H1 (cell line): ENCODE measurements at regions not wholly inside any gene's neighbourhood (a gene's known extent, or its start where the extent isn't known, plus 50 kb on each side); places are given as distances from the start of the nearest gene placed in this dataset.

Source experiments
- CTCF ChIA-PET: fragments of 300-600 bp; sonication (Branson Sonifier 250); formaldehyde crosslinking; loops from one replicate; lab custom pipeline; 2021; ENCODE audit not compliant: partially characterized antibody; lab: Charles Lee
- POLR2A ChIA-PET: fragments of 300-600 bp; sonication (Branson Sonifier 250); formaldehyde crosslinking; loops from one replicate; lab custom pipeline; 2021; ENCODE audit warnings: inconsistent platforms; ENCODE audit not compliant: partially characterized antibody; lab: Charles Lee
- DNase-seq, 2 experiments: peaks; one replicate each; pipeline versions ENCODE4 v3.0.0 to v3.0.0-alpha.2; 2010 to 2022; ENCODE audit warnings: low spot score in 2 of 2, low read depth in 1 of 2, mixed read lengths in 1 of 2
- FAIRE-seq: peaks from 2 replicates; lab custom pipeline; 2011; peaks lifted over from hg19 to GRCh38; lab: Jason Lieb, UNC
- H2AFZ ChIP-seq: 2 replicates; pipeline ENCODE4 v1.8.1; 2012; ENCODE audit warnings: low read length, inconsistent platforms
- H2AK5ac ChIP-seq: 2 replicates; pipeline ENCODE4 v1.6.1; 2013; ENCODE audit warnings: low read depth, low read length
- H2BK120ac ChIP-seq: replicated peaks from 2 replicates; pipeline ENCODE3; 2013; ENCODE audit warnings: low read depth, low read length, inconsistent platforms
- H2BK12ac ChIP-seq: 2 replicates; pipeline ENCODE4 v1.6.1; 2013; ENCODE audit warnings: low read depth, low read length
- H2BK15ac ChIP-seq: 2 replicates; pipeline ENCODE4 v1.6.1; 2013; ENCODE audit warnings: low read length
- H2BK20ac ChIP-seq: 2 replicates; pipeline ENCODE4 v1.6.1; 2013; ENCODE audit warnings: low read length
- H2BK5ac ChIP-seq: 2 replicates; pipeline ENCODE4 v1.6.1; 2013; ENCODE audit warnings: low read depth, low read length
- H3K14ac ChIP-seq: 2 replicates; pipeline ENCODE4 v1.6.1; 2013; ENCODE audit warnings: inconsistent platforms; ENCODE audit not compliant: insufficient read length
- H3K18ac ChIP-seq: 2 replicates; pipeline ENCODE4 v1.6.1; 2013; ENCODE audit warnings: low read length; ENCODE audit errors: extremely low read depth
- H3K23ac ChIP-seq: 2 replicates; pipeline ENCODE4 v1.6.1; 2013; ENCODE audit warnings: inconsistent platforms; ENCODE audit not compliant: insufficient read length
- H3K23me2 ChIP-seq: 2 replicates; pipeline ENCODE4 v1.6.1; 2013; ENCODE audit warnings: low read depth, low read length
- H3K27ac ChIP-seq: 2 replicates; pipeline ENCODE4 v1.6.1; 2011; ENCODE audit warnings: low read depth, low read length, inconsistent platforms
- H3K27me3 ChIP-seq, 4 experiments: replicated peaks in 1 of 4; 1 replicate in 1 of 4; 2 replicates in 3 of 4; pipeline versions ENCODE4 v1.6.1 to v1.8.1; 2011 to 2013; ENCODE audit warnings: low read length in 3 of 4, mild to moderate bottlenecking in 3 of 4, inconsistent platforms in 2 of 4, mixed read lengths in 2 of 4, moderate library complexity in 1 of 4; ENCODE audit not compliant: control insufficient read depth in 3 of 4, insufficient read depth in 3 of 4; ENCODE audit errors: extremely low read depth in 1 of 4
- H3K36me3 ChIP-seq, 4 experiments: 2 replicates each; pipeline versions ENCODE4 v1.6.1 to v1.8.1; 2011 to 2013; ENCODE audit warnings: mild to moderate bottlenecking in 4 of 4, low read length in 3 of 4, moderate library complexity in 2 of 4, control low read depth in 1 of 4, inconsistent platforms in 1 of 4; ENCODE audit not compliant: insufficient read depth in 4 of 4, control insufficient read depth in 2 of 4
- H3K4ac ChIP-seq: replicated peaks from 2 replicates; pipeline ENCODE3; 2013; ENCODE audit warnings: low read length, low read depth, mixed read lengths, inconsistent platforms; ENCODE audit not compliant: insufficient read length
- H3K4me1 ChIP-seq, 4 experiments: replicated peaks in 1 of 4; 1 replicate in 1 of 4; 2 replicates in 3 of 4; pipeline versions ENCODE4 v1.6.1 to v1.8.1; 2011 to 2013; ENCODE audit warnings: low read length in 3 of 4, inconsistent platforms in 2 of 4, mixed read lengths in 1 of 4; ENCODE audit not compliant: insufficient read depth in 4 of 4, control insufficient read depth in 3 of 4
- H3K4me2 ChIP-seq, 2 experiments: 2 replicates each; pipeline versions ENCODE4 v1.6.1 to v1.8.1; 2011 to 2013; ENCODE audit warnings: low read depth in 2 of 2, low read length in 2 of 2, control low read depth in 1 of 2, inconsistent platforms in 1 of 2, mild to moderate bottlenecking in 1 of 2; ENCODE audit not compliant: insufficient read depth in 1 of 2
- H3K4me3 ChIP-seq, 4 experiments: fragments of 200-600, 300-600 bp in 1 of 4; sonication (generic), shearing (Covaris generic), sonication (Bioruptor Twin) in 1 of 4; 2 replicates each; pipeline versions ENCODE4 v1.5.1 to v1.8.1; 2011 to 2016; ENCODE audit warnings: low read length in 4 of 4, low read depth in 3 of 4, control low read depth in 2 of 4, inconsistent platforms in 2 of 4, mild to moderate bottlenecking in 2 of 4, mixed read lengths in 1 of 4, moderate library complexity in 1 of 4; ENCODE audit not compliant: insufficient read depth in 2 of 4; ENCODE audit errors: extremely low read depth in 1 of 4
- H3K56ac ChIP-seq: replicated peaks from 2 replicates; pipeline ENCODE3; 2013; ENCODE audit warnings: low read depth, mild to moderate bottlenecking, mixed read lengths, low read length, inconsistent platforms; ENCODE audit not compliant: insufficient read length
- H3K79me1 ChIP-seq: 2 replicates; pipeline ENCODE4 v1.6.1; 2013; ENCODE audit warnings: low read depth, low read length, control low read depth
- H3K79me2 ChIP-seq, 2 experiments: 2 replicates each; pipeline versions ENCODE4 v1.6.1 to v1.8.1; 2012 to 2013; ENCODE audit warnings: low read length in 2 of 2, mild to moderate bottlenecking in 2 of 2, inconsistent platforms in 1 of 2; ENCODE audit not compliant: insufficient read depth in 2 of 2, control insufficient read depth in 1 of 2
- H3K9ac ChIP-seq, 4 experiments: replicated peaks in 1 of 4; 1 replicate in 1 of 4; 2 replicates in 3 of 4; pipeline versions ENCODE4 v1.6.1 to v1.8.1; 2011 to 2013; ENCODE audit warnings: low read depth in 3 of 4, low read length in 3 of 4, control low read depth in 2 of 4, mild to moderate bottlenecking in 2 of 4, moderate library complexity in 2 of 4, inconsistent platforms in 1 of 4; ENCODE audit errors: extremely low read depth in 1 of 4
- H3K9me3 ChIP-seq, 2 experiments: 2 replicates each; pipeline versions ENCODE4 v1.6.1 to v1.8.1; 2012 to 2013; ENCODE audit warnings: mild to moderate bottlenecking in 2 of 2, moderate library complexity in 2 of 2, control low read depth in 1 of 2, inconsistent platforms in 1 of 2, low read depth in 1 of 2, low read length in 1 of 2, mixed read lengths in 1 of 2; ENCODE audit not compliant: insufficient read depth in 2 of 2
- H4K20me1 ChIP-seq, 2 experiments: replicated peaks in 1 of 2; 2 replicates each; pipeline versions ENCODE3 to v1.8.1; 2011 to 2013; ENCODE audit warnings: inconsistent platforms in 2 of 2, low read length in 2 of 2, mild to moderate bottlenecking in 1 of 2; ENCODE audit not compliant: insufficient read depth in 2 of 2, control insufficient read depth in 1 of 2
- H4K5ac ChIP-seq: 2 replicates; pipeline ENCODE4 v1.6.1; 2013; ENCODE audit warnings: low read length, low read depth, mixed read lengths, inconsistent platforms; ENCODE audit not compliant: insufficient read length
- H4K8ac ChIP-seq: 2 replicates; pipeline ENCODE4 v1.8.0; 2013; ENCODE audit warnings: mild to moderate bottlenecking, moderate library complexity, low read length, inconsistent platforms; ENCODE audit not compliant: insufficient read depth; ENCODE audit errors: extremely low read depth
- H4K91ac ChIP-seq: replicated peaks from 2 replicates; pipeline ENCODE3; 2013; ENCODE audit warnings: low read length, mixed read lengths, inconsistent platforms; ENCODE audit not compliant: insufficient read length
- BACH1 ChIP-seq: IDR thresholded peaks from 2 replicates; pipeline ENCODE4 v1.6.1; 2012; ENCODE audit warnings: low read length, improper control_type of control experiment
- BCL11A ChIP-seq, 2 experiments: IDR thresholded peaks; one replicate each; pipeline ENCODE4 v1.6.1; 2011; ENCODE audit warnings: low read depth in 2 of 2, low read length in 2 of 2, mild to moderate bottlenecking in 2 of 2
- CBX5 ChIP-seq: fragments of 300-800, 300-1000 bp; sonication (generic); IDR thresholded peaks from 2 replicates; pipeline ENCODE4 v1.7.1; 2016; ENCODE audit warnings: antibody characterized with exemption, low read length, low read depth
- CBX8 ChIP-seq: fragments of 300-800, 300-1000 bp; sonication (generic); IDR thresholded peaks from 2 replicates; pipeline ENCODE4 v1.7.1; 2016; ENCODE audit warnings: low read depth, low read length, borderline replicate concordance
- EP300 ChIP-seq, 2 experiments: IDR thresholded peaks; 1 replicate in 1 of 2; 2 replicates in 1 of 2; pipeline ENCODE4 v1.6.1; 2011 to 2012; ENCODE audit warnings: low read depth in 2 of 2, low read length in 2 of 2, mild to moderate bottlenecking in 2 of 2, borderline replicate concordance in 1 of 2, inconsistent platforms in 1 of 2, moderate library complexity in 1 of 2
- MAFK ChIP-seq: IDR thresholded peaks from 2 replicates; pipeline ENCODE4 v1.6.1; 2012; ENCODE audit warnings: low read depth, mild to moderate bottlenecking, improper control_type of control experiment, low read length
- NRF1 ChIP-seq: IDR thresholded peaks from 2 replicates; pipeline ENCODE4 v1.6.1; 2011; ENCODE audit warnings: mild to moderate bottlenecking, low read depth, low read length, improper control_type of control experiment
- PHF8 ChIP-seq: fragments of 200-600 bp; sonication (generic); conservative IDR thresholded peaks from 2 replicates; pipeline ENCODE4 v1.7.1; 2012; ENCODE audit warnings: low read depth, mild to moderate bottlenecking, inconsistent platforms, low read length, moderate library complexity
- POLR2A ChIP-seq, 2 experiments: IDR thresholded peaks; 1 replicate in 1 of 2; 2 replicates in 1 of 2; pipeline ENCODE4 v1.6.1; 2011; ENCODE audit warnings: low read depth in 2 of 2, low read length in 2 of 2, mild to moderate bottlenecking in 2 of 2; ENCODE audit errors: control extremely low read depth in 1 of 2
- POU5F1 ChIP-seq: IDR thresholded peaks from 2 replicates; pipeline ENCODE4 v1.6.1; 2011; ENCODE audit warnings: low read depth, mild to moderate bottlenecking, low read length, moderate library complexity
- SIN3A ChIP-seq, 2 experiments: IDR thresholded peaks in 1 of 2; conservative IDR thresholded peaks in 1 of 2; 2 replicates each; pipeline ENCODE4 v1.6.1; 2011 to 2012; ENCODE audit warnings: low read length in 2 of 2, improper control_type of control experiment in 1 of 2, low read depth in 1 of 2, mild to moderate bottlenecking in 1 of 2
- SRF ChIP-seq: IDR thresholded peaks from 2 replicates; pipeline ENCODE4 v1.6.1; 2011; ENCODE audit warnings: mild to moderate bottlenecking, low read depth, low read length, moderate library complexity
- TAF1 ChIP-seq: IDR thresholded peaks from 2 replicates; pipeline ENCODE4 v1.6.1; 2011; ENCODE audit warnings: mild to moderate bottlenecking, low read depth, low read length
- TF ChIP-seq, protein P1 (sequence below): IDR thresholded peaks from 2 replicates; pipeline ENCODE4 v1.6.1; 2012; ENCODE audit warnings: low read length, inconsistent platforms

DNA sequence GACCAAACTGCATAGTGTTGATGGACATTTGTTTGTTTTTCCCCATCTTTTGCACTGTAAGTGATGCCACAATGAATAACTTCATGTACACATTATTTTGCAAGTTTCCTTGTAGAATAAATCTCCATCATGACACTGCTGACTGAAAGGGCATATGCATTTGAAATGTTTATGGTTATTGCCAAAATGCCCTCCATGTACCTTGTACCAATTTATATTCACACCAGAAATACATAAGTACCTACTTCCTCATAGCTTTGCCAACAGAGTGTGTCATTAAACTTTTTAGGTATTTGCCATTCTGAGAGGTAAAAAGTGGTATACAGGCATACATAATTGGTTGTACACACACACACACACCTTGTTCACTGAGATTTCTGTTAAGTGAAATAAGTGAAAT lies 361.0 kb upstream of the PCSK5 start:
- Histone ChIP-seq H3K79me2 (no peaks in the 10 kb centered on the region), H3K14ac (no peak overlapping the region), H4K8ac (no peak overlapping the region), H2BK12ac (no peak overlapping the region), H3K56ac (no peak overlapping the region), H3K9ac (no peak overlapping the region), H4K5ac (no peak overlapping the region), H4K20me1 (no peaks in the 10 kb centered on the region), H3K4me3 (no peak overlapping the region), H3K9me3 (no peaks in the 10 kb centered on the region), H2AFZ (no peak overlapping the region), H2BK5ac (no peak overlapping the region), H3K18ac (no peak overlapping the region), H2BK20ac (no peak overlapping the region), H3K4me2 (no peak overlapping the region), H4K91ac (no peak overlapping the region), H3K36me3 (no peaks in the 10 kb centered on the region), H3K27ac (no peak overlapping the region; the same call in 1 of the 2 replicates), H2BK15ac (no peak overlapping the region), H3K4ac (no peak overlapping the region), H2BK120ac (no peak overlapping the region), H3K23me2 (no peaks in the 10 kb centered on the region), H2AK5ac (no peak overlapping the region), H3K4me1 (no peaks in the 10 kb centered on the region), H3K23ac (no peak overlapping the region), H3K79me1 (no peaks in the 10 kb centered on the region), H3K27me3 (no peaks in the 10 kb centered on the region)
- DNase-seq (no peak), FAIRE-seq (no peak)
- POLR2A ChIA-PET, result no interaction called here
- CTCF ChIA-PET, result no interaction called here
- TF ChIP-seq CBX5 (no peak), SRF (no peak), PHF8 (no peak), BACH1 (no peak), BCL11A (IDR thresholded peaks at IDR 0.05; ENCODE audit: low read depth in 2 of 2, low read length in 2 of 2) (no peak), POLR2A (IDR thresholded peaks at IDR 0.05; ENCODE audit: control extremely low read depth in 1 of 2, low read depth in 2 of 2, low read length in 2 of 2) (no peak), TAF1 (no peak), NRF1 (no peak), SIN3A (conservative IDR thresholded peaks at IDR 0.05 in 1 of 2, IDR thresholded peaks at IDR 0.05 in 1 of 2; ENCODE audit: low read depth in 1 of 2, low read length in 2 of 2) (no peak), EP300 (IDR thresholded peaks at IDR 0.05; ENCODE audit: borderline replicate concordance in 1 of 2, low read depth in 2 of 2, low read length in 2 of 2) (no peak), POU5F1 (no peak), MAFK (no peak), CBX8 (no peak)
- TF ChIP-seq, protein P1, sequence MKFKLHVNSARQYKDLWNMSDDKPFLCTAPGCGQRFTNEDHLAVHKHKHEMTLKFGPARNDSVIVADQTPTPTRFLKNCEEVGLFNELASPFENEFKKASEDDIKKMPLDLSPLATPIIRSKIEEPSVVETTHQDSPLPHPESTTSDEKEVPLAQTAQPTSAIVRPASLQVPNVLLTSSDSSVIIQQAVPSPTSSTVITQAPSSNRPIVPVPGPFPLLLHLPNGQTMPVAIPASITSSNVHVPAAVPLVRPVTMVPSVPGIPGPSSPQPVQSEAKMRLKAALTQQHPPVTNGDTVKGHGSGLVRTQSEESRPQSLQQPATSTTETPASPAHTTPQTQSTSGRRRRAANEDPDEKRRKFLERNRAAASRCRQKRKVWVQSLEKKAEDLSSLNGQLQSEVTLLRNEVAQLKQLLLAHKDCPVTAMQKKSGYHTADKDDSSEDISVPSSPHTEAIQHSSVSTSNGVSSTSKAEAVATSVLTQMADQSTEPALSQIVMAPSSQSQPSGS, result no peak
